H9 (cell line): ENCODE measurements at regions not wholly inside any gene's neighbourhood (a gene's known extent, or its start where the extent isn't known, plus 50 kb on each side); places are given as distances from the start of the nearest gene placed in this dataset.

ENCODE experiments used
- DNase-seq: peaks from one replicate; pipeline ENCODE4 v3.0.0-alpha.2; 2017
- H2AFZ ChIP-seq: one replicate; pipeline ENCODE4 v1.6.1; 2013; ENCODE audit warnings: mild to moderate bottlenecking, low read length, control low read depth, moderate library complexity
- H2AK5ac ChIP-seq: 2 replicates; pipeline ENCODE4 v1.6.1; 2013; ENCODE audit warnings: low read length, control low read depth, mixed read lengths; ENCODE audit not compliant: insufficient read length
- H2BK120ac ChIP-seq: one replicate; pipeline ENCODE4 v1.6.1; 2013; ENCODE audit warnings: low read depth, mild to moderate bottlenecking, low read length, control low read depth, inconsistent platforms; ENCODE audit not compliant: poor library complexity, severe bottlenecking
- H2BK12ac ChIP-seq: 2 replicates; pipeline ENCODE4 v1.6.1; 2013; ENCODE audit warnings: low read length, control low read depth, mixed read lengths, low read depth; ENCODE audit not compliant: insufficient read length
- H2BK15ac ChIP-seq: 2 replicates; pipeline ENCODE4 v1.6.1; 2013; ENCODE audit warnings: low read depth, low read length, control low read depth
- H2BK20ac ChIP-seq: one replicate; pipeline ENCODE4 v1.6.1; 2013; ENCODE audit warnings: low read depth, mild to moderate bottlenecking, low read length, control low read depth, inconsistent platforms; ENCODE audit not compliant: poor library complexity, severe bottlenecking
- H2BK5ac ChIP-seq: 2 replicates; pipeline ENCODE4 v1.6.1; 2013; ENCODE audit warnings: low read length, control low read depth, mixed read lengths; ENCODE audit not compliant: insufficient read length
- H3K14ac ChIP-seq: 2 replicates; pipeline ENCODE4 v1.6.1; 2013; ENCODE audit warnings: low read length, control low read depth; ENCODE audit not compliant: insufficient read depth
- H3K18ac ChIP-seq: 2 replicates; pipeline ENCODE4 v1.6.1; 2013; ENCODE audit warnings: low read depth, mild to moderate bottlenecking, mixed read lengths, low read length, control low read depth; ENCODE audit not compliant: insufficient read length
- H3K23ac ChIP-seq: 2 replicates; pipeline ENCODE4 v1.6.1; 2013; ENCODE audit warnings: low read length, control low read depth, mixed read lengths, low read depth; ENCODE audit not compliant: insufficient read length
- H3K23me2 ChIP-seq: 2 replicates; pipeline ENCODE4 v1.6.1; 2013; ENCODE audit warnings: low read depth, mild to moderate bottlenecking, mixed read lengths, low read length, control low read depth; ENCODE audit not compliant: insufficient read length, poor library complexity, severe bottlenecking
- H3K27ac ChIP-seq: 2 replicates; pipeline ENCODE4 v1.5.1; 2013; ENCODE audit warnings: low read length, control low read depth, mixed read lengths, low read depth; ENCODE audit not compliant: insufficient read length
- H3K27me3 ChIP-seq: 2 replicates; pipeline ENCODE4 v1.6.1; 2013; ENCODE audit warnings: low read length, control low read depth, inconsistent platforms; ENCODE audit not compliant: insufficient read depth
- H3K4ac ChIP-seq: 2 replicates; pipeline ENCODE4 v1.6.1; 2013; ENCODE audit warnings: low read depth, mild to moderate bottlenecking, control low read depth, inconsistent platforms, low read length, moderate library complexity
- H3K4me1 ChIP-seq: 2 replicates; pipeline ENCODE4 v1.6.1; 2013; ENCODE audit warnings: low read length, control low read depth, inconsistent platforms; ENCODE audit not compliant: insufficient read depth
- H3K4me2 ChIP-seq: 2 replicates; pipeline ENCODE4 v1.6.1; 2013; ENCODE audit warnings: low read length, control low read depth, mixed read lengths; ENCODE audit not compliant: insufficient read length, insufficient read depth
- H3K56ac ChIP-seq: 2 replicates; pipeline ENCODE4 v1.6.1; 2013; ENCODE audit warnings: low read depth, mild to moderate bottlenecking, mixed read lengths, low read length, control low read depth; ENCODE audit not compliant: insufficient read length
- H3K79me1 ChIP-seq: 2 replicates; pipeline ENCODE4 v1.6.1; 2013; ENCODE audit warnings: low read depth, mild to moderate bottlenecking, moderate library complexity, low read length, control low read depth, inconsistent platforms; ENCODE audit not compliant: insufficient read depth, poor library complexity, severe bottlenecking
- H3K79me2 ChIP-seq: 2 replicates; pipeline ENCODE4 v1.6.1; 2013; ENCODE audit warnings: low read length, control low read depth, inconsistent platforms; ENCODE audit not compliant: insufficient read depth
- H3K9ac ChIP-seq: 2 replicates; pipeline ENCODE4 v1.6.1; 2013; ENCODE audit warnings: low read length, control low read depth, mixed read lengths; ENCODE audit not compliant: insufficient read length; ENCODE audit errors: extremely low read depth
- H3K9me3 ChIP-seq: one replicate; pipeline ENCODE4 v1.6.1; 2013; ENCODE audit warnings: low read depth, low read length, inconsistent platforms; ENCODE audit not compliant: control insufficient read depth
- H3T11ph ChIP-seq: one replicate; pipeline ENCODE4 v1.6.1; 2013; ENCODE audit warnings: mild to moderate bottlenecking, low read length, control low read depth, inconsistent platforms
- H4K20me1 ChIP-seq: one replicate; pipeline ENCODE4 v1.6.1; 2013; ENCODE audit not compliant: control insufficient read depth, insufficient read length, insufficient read depth
- H4K5ac ChIP-seq: 2 replicates; pipeline ENCODE4 v1.6.1; 2013; ENCODE audit warnings: low read depth, mild to moderate bottlenecking, mixed read lengths, low read length, control low read depth; ENCODE audit not compliant: insufficient read length
- H4K8ac ChIP-seq: replicated peaks from 2 replicates; pipeline ENCODE4 v1.6.1; 2013; ENCODE audit warnings: low read length, control low read depth, mixed read lengths, low read depth; ENCODE audit not compliant: insufficient read length
- H4K91ac ChIP-seq: 2 replicates; pipeline ENCODE4 v1.6.1; 2013; ENCODE audit warnings: low read depth, mild to moderate bottlenecking, moderate library complexity, mixed read lengths, low read length, control low read depth; ENCODE audit not compliant: insufficient read length
- H3K27ac Mint-ChIP-seq, 3 experiments: 2 replicates in 2 of 3; 3 replicates in 1 of 3; pipeline ENCODE4 v1.8.0; 2020 to 2021; ENCODE audit warnings: mixed read lengths in 3 of 3, mild to moderate bottlenecking in 1 of 3, moderate library complexity in 1 of 3
- H3K27me3 Mint-ChIP-seq: 2 replicates; pipeline ENCODE4 v1.8.0; 2021; ENCODE audit warnings: low read depth, mild to moderate bottlenecking, moderate library complexity, mixed read lengths
- H3K36me3 Mint-ChIP-seq, 3 experiments: 2 replicates in 2 of 3; 3 replicates in 1 of 3; pipeline ENCODE4 v1.8.0; 2020 to 2021; ENCODE audit warnings: low read depth in 3 of 3, mixed read lengths in 3 of 3; ENCODE audit not compliant: insufficient read depth in 1 of 3
- H3K4me1 Mint-ChIP-seq, 2 experiments: 2 replicates each; pipeline ENCODE4 v1.8.0; 2020; ENCODE audit warnings: mixed read lengths in 2 of 2
- H3K4me3 Mint-ChIP-seq, 2 experiments: 2 replicates in 1 of 2; 3 replicates in 1 of 2; pipeline ENCODE4 v1.8.0; 2020 to 2021; ENCODE audit warnings: mild to moderate bottlenecking in 2 of 2, mixed read lengths in 2 of 2, moderate library complexity in 1 of 2
- H3K9me3 Mint-ChIP-seq, 2 experiments: 2 replicates in 1 of 2; 3 replicates in 1 of 2; pipeline ENCODE4 v1.8.0; 2020; ENCODE audit warnings: mild to moderate bottlenecking in 2 of 2, mixed read lengths in 2 of 2, moderate library complexity in 1 of 2
- TF ChIP-seq, protein P1 (sequence below): fragments of 200-600 bp; sonication (generic); conservative IDR thresholded peaks from 3 replicates; pipeline ENCODE4 v1.8.0; 2021; ENCODE audit warnings: antibody characterized with exemption, mild to moderate bottlenecking

DNA sequence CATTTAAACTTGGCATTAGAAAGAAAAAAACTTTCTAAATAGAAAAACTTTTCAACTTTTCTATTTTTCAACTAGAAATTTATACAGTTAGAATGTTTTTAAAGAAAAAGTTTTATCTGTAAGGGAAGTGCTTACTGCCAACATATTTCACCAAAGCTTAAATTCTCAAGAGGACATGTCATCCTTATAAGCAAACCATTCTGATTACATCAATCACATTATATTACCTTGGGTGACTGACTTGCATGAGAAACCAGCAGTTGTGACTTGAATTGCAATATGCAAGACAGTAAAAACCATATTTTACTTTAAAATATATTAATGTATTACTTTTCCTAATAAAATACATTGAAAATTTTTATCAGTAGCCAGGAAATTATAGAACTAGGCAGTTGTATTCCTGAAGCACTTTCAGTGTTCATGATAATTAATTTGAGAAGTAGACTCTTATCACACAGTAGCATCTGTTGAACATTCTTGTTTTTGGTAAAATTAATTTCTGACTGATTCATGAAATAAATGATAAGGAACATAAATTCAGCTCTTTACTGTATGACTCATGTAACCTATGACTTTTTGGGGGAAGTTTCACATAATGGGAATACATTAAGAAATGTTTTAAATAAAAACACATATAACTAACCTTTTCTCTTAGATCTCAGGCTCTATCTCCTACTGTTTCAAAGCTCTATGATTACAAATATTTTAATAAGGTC is 345.0 kb upstream of the CCDC179 start:
- Histone ChIP-seq H3T11ph (no peak overlapping the region), H4K91ac (no peak overlapping the region), H3K79me2 (no peaks in the 10 kb centered on the region), H2AK5ac (no peak overlapping the region), H3K27ac (no peak overlapping the region), H2AFZ (no peak overlapping the region), H3K23me2 (no peaks in the 10 kb centered on the region), H3K23ac (no peak overlapping the region), H4K20me1 (no peaks in the 10 kb centered on the region), H3K4ac (no peak overlapping the region), H3K27me3 (no peaks in the 10 kb centered on the region), H2BK20ac (no peak overlapping the region), H3K9ac (no peak overlapping the region), H2BK120ac (no peak overlapping the region), H3K79me1 (no peaks in the 10 kb centered on the region), H2BK15ac (no peak overlapping the region), H4K8ac (no peak overlapping the region), H2BK12ac (no peak overlapping the region), H2BK5ac (no peak overlapping the region), H3K4me2 (no peak overlapping the region), H3K56ac (no peak overlapping the region), H3K18ac (no peak overlapping the region), H3K14ac (no peak overlapping the region), H3K4me1 (no peaks in the 10 kb centered on the region), H3K9me3 (peaks cover 17% of the 10 kb centered on the region), H4K5ac (no peak overlapping the region)
- no peak overlapping the region for H3K27ac Mint-ChIP-seq
- TF ChIP-seq, protein P1, sequence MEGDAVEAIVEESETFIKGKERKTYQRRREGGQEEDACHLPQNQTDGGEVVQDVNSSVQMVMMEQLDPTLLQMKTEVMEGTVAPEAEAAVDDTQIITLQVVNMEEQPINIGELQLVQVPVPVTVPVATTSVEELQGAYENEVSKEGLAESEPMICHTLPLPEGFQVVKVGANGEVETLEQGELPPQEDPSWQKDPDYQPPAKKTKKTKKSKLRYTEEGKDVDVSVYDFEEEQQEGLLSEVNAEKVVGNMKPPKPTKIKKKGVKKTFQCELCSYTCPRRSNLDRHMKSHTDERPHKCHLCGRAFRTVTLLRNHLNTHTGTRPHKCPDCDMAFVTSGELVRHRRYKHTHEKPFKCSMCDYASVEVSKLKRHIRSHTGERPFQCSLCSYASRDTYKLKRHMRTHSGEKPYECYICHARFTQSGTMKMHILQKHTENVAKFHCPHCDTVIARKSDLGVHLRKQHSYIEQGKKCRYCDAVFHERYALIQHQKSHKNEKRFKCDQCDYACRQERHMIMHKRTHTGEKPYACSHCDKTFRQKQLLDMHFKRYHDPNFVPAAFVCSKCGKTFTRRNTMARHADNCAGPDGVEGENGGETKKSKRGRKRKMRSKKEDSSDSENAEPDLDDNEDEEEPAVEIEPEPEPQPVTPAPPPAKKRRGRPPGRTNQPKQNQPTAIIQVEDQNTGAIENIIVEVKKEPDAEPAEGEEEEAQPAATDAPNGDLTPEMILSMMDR = no peak
- peaks cover 8 to 14% (median 11%) of the 10 kb centered on the region in 3 experiments; a peak in 6 of 7 replicates for H3K36me3 Mint-ChIP-seq
- H3K9me3 Mint-ChIP-seq = peaks cover 12 to 16% of the 10 kb centered on the region in 2 experiments
- no peaks in the 10 kb centered on the region; the same call in 1 of the 2 replicates for H3K27me3 Mint-ChIP-seq
- no peaks in the 10 kb centered on the region for H3K4me1 Mint-ChIP-seq
- no peak for DNase-seq
- H3K4me3 Mint-ChIP-seq = no peak overlapping the region
